Smooth muscle cell (in vitro differentiated cells): ENCODE measurements at regions not wholly inside any gene's neighbourhood (a gene's known extent, or its start where the extent isn't known, plus 50 kb on each side); places are given as distances from the start of the nearest gene placed in this dataset.

Experiments
- DNase-seq: peaks from one replicate; lab custom pipeline; 2025; ENCODE audit not compliant: unreplicated experiment; lab: John Stamatoyannopoulos, UW
- H2AFZ ChIP-seq: fragments of 200-600 bp; sonication (generic); 2 replicates; pipeline ENCODE4 v1.6.0; 2016; ENCODE audit warnings: antibody characterized with exemption, low read depth, mild to moderate bottlenecking
- H3F3A ChIP-seq: fragments of 200-600 bp; sonication (generic); 2 replicates; pipeline ENCODE4 v1.6.0; 2017; ENCODE audit warnings: antibody characterized with exemption, low read depth
- H3K27ac ChIP-seq: fragments of 200-600 bp; sonication (generic); 2 replicates; pipeline ENCODE4 v1.5.1; 2016; ENCODE audit warnings: low read depth, mild to moderate bottlenecking
- H3K27me3 ChIP-seq: fragments of 200-600 bp; sonication (generic); 2 replicates; pipeline ENCODE4 v1.6.1; 2016; ENCODE audit warnings: low read depth, mild to moderate bottlenecking
- H3K36me3 ChIP-seq: fragments of 200-600 bp; sonication (generic); 2 replicates; pipeline ENCODE4 v1.5.1; 2016; ENCODE audit warnings: low read depth
- H3K4me1 ChIP-seq: fragments of 200-600 bp; sonication (generic); 2 replicates; pipeline ENCODE4 v1.5.1; 2016; ENCODE audit warnings: low read depth
- H3K4me2 ChIP-seq: fragments of 200-600 bp; sonication (generic); 2 replicates; pipeline ENCODE4 v1.6.0; 2016; ENCODE audit warnings: mild to moderate bottlenecking
- H3K4me3 ChIP-seq: fragments of 200-600 bp; sonication (generic); 2 replicates; pipeline ENCODE4 v1.5.1; 2016; ENCODE audit warnings: mild to moderate bottlenecking
- H3K79me2 ChIP-seq: fragments of 200-600 bp; sonication (generic); 2 replicates; pipeline ENCODE4 v1.6.0; 2016; ENCODE audit warnings: low read depth, mild to moderate bottlenecking
- H3K9ac ChIP-seq: fragments of 200-600 bp; sonication (generic); 2 replicates; pipeline ENCODE4 v1.6.0; 2016; ENCODE audit warnings: low read depth
- H3K9me3 ChIP-seq: fragments of 200-600 bp; sonication (generic); replicated peaks from 2 replicates; pipeline ENCODE4 v1.5.1; 2016; ENCODE audit warnings: low read depth
- H4K20me1 ChIP-seq: fragments of 200-600 bp; sonication (generic); 2 replicates; pipeline ENCODE4 v1.6.0; 2016; ENCODE audit warnings: low read depth
- CTCF ChIP-seq: fragments of 200-600 bp; sonication (generic); IDR thresholded peaks from 2 replicates; pipeline ENCODE4 v1.5.1; 2017; ENCODE audit warnings: borderline replicate concordance, mild to moderate bottlenecking, antibody characterized with exemption; ENCODE audit not compliant: insufficient read depth, poor library complexity, severe bottlenecking
- WGBS: methylation state at CpG from one replicate; pipeline ENCODE4 v1.1.7; 2016; ENCODE audit warnings: low lambda C conversion rate; 5-methylcytosine and 5-hydroxymethylcytosine counted together

- Histone ChIP-seq H3K4me3 (no peak overlapping the region), H3K9me3 (no peaks in the 10 kb centered on the region), H3K9ac (no peak overlapping the region), H3K27me3 (no peaks in the 10 kb centered on the region), H3K27ac (no peak overlapping the region), H3K79me2 (no peaks in the 10 kb centered on the region), H3K4me1 (no peaks in the 10 kb centered on the region), H4K20me1 (no peaks in the 10 kb centered on the region), H2AFZ (no peak overlapping the region), H3K36me3 (no peaks in the 10 kb centered on the region), H3K4me2 (no peak overlapping the region), H3F3A (no peaks in the 10 kb centered on the region)
- no peak for TF ChIP-seq CTCF
- 17% methylated on average over 1 of the region's 1 CpG for WGBS
- DNase-seq, result no peak
These were observed 130.1 kb upstream of the CDH20 start for GRCh38 chr18:61203151-61203550.

DNA sequence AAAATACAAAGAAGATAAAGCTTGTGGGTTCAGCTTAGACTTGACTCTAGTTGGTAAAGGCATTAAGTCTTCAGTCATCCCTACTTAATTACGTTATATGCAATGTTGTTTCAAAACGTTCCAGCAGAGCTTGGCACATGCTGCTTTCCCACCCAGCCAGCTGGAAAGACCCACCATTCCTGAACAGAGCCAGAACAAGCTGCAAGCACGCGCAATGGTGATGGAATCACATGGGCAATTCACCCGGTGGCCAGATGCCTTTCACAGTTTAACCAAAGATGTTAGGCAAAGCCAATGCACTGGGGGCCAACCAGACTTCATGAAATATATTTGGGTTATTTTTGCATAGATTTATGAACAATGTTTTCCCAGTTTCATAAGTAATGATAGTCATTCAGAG, 123.4 kb upstream of the CDH20 start:
- no peaks in the 10 kb centered on the region for H3K79me2 ChIP-seq
- H4K20me1 ChIP-seq, result no peaks in the 10 kb centered on the region
- H3K4me1 ChIP-seq, result no peaks in the 10 kb centered on the region
- H3K9ac ChIP-seq, result no peak overlapping the region
- no peaks in the 10 kb centered on the region for H3F3A ChIP-seq
- no peaks in the 10 kb centered on the region for H3K9me3 ChIP-seq
- H3K27ac ChIP-seq, result no peak overlapping the region
- no peak overlapping the region for H2AFZ ChIP-seq
- H3K27me3 ChIP-seq, result no peaks in the 10 kb centered on the region
- no peak for DNase-seq
- H3K4me2 ChIP-seq, result no peak overlapping the region
- H3K36me3 ChIP-seq, result no peaks in the 10 kb centered on the region
- TF ChIP-seq CTCF, result no peak
- 84% methylated on average over 5 of the region's 5 CpGs for WGBS
- no peak overlapping the region for H3K4me3 ChIP-seq

GRCh38 chr18:61216051-61216450, 117.2 kb upstream of the CDH20 start:
- Histone ChIP-seq H3K27me3 (no peaks in the 10 kb centered on the region), H3K9me3 (no peaks in the 10 kb centered on the region), H3K4me1 (no peaks in the 10 kb centered on the region), H4K20me1 (no peaks in the 10 kb centered on the region), H3K79me2 (no peaks in the 10 kb centered on the region), H3K27ac (no peak overlapping the region), H2AFZ (no peak overlapping the region), H3F3A (no peaks in the 10 kb centered on the region), H3K4me2 (no peak overlapping the region), H3K36me3 (no peaks in the 10 kb centered on the region), H3K9ac (no peak overlapping the region), H3K4me3 (no peak overlapping the region)
- 92% methylated on average over 6 of the region's 6 CpGs for WGBS
- TF ChIP-seq CTCF, result no peak
- DNase-seq, result no peak

- H3K9me3 ChIP-seq, result no peaks in the 10 kb centered on the region
- H3K9ac ChIP-seq, result no peak overlapping the region
- no peak overlapping the region for H3K27ac ChIP-seq
- no peaks in the 10 kb centered on the region for H3K27me3 ChIP-seq
- H3K36me3 ChIP-seq, result no peaks in the 10 kb centered on the region
- no peaks in the 10 kb centered on the region for H3K4me1 ChIP-seq
- no peaks in the 10 kb centered on the region for H3F3A ChIP-seq
- no peaks in the 10 kb centered on the region for H4K20me1 ChIP-seq
- no peak for TF ChIP-seq CTCF
- no peaks in the 10 kb centered on the region for H3K79me2 ChIP-seq
- H3K4me3 ChIP-seq, result no peak overlapping the region
- H2AFZ ChIP-seq, result no peak overlapping the region
- DNase-seq, result no peak
- no peak overlapping the region for H3K4me2 ChIP-seq
These were observed 111.0 kb upstream of the CDH20 start for GRCh38 chr18:61222206-61222605.
